Daoy (cell line): ENCODE measurements at regions not wholly inside any gene's neighbourhood (a gene's known extent, or its start where the extent isn't known, plus 50 kb on each side); places are given as distances from the start of the nearest gene placed in this dataset.
"Not testable (repeated sequence)": the region's sequence is repeated elsewhere in the genome, so short reads cannot be mapped to it uniquely, and the experiment has no call there.

ENCODE experiments used
- DNase-seq: peaks from one replicate; pipeline ENCODE4 v3.0.0-alpha.2; 2015; ENCODE audit warnings: low read depth

DNA sequence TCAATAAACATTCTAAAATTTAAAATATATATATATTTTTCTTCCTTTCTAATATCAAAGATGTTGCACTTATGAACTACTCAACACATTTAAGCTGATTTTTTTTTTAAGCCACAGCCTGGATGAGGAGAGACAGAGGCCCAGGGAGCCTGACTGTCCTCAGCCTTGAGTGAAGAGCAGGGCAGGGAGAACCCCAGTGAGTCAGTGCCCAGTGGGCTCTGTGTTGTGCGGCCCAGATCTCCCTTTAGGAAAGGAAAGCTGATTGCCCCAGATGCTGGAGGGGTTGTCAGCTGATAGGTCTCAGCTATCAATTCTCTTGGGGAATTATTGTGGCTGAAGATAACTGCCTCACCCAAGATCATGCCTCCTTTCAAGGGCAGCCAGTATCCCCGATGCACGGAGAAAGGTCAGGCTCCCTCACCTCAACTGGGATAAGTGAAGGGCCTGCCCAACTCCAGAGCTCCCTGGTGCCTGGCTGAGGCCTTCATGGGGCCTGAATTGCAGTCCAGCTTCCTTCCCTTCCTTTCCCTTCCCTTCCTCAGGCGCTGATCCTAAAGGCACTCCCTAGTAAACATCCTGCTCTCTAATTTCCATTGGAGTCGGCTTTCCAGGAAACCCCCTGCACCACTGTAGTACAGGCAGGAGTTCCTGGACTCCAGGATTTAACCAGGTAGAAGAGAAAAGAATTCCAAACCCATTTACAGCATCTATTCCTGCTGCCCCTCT lies 106.9 kb upstream of the ATL2 start:
- DNase-seq: no peak

- DNase-seq: not testable (repeated sequence)
Measured at GRCh38 chr2:38482710-38483109, 105.6 kb upstream of the ATL2 start.

GRCh38 chr2:38480617-38481016 lies 103.5 kb upstream of the ATL2 start:
- DNase-seq: no peak

- DNase-seq: no peak
Measured at GRCh38 chr2:38477006-38477405, 99.9 kb upstream of the ATL2 start.

DNA sequence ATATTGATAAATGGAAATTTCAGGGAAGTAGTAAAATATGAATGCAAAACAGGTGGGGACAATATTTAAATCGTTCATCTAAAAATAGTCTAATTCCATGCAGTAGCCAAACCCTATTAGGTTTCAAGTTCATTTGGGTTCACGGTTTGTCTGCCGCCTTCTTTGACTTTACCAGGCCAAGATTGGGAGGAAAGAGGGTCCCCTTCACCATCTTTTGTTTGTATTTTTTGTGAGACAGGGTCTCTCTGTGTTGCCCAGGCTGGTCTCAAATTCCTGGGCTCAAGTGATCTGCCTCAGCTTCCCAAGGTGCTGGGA lies 98.5 kb upstream of the ATL2 start:
- DNase-seq: no peak

- DNase-seq: no peak
Measured at GRCh38 chr2:38474715-38475566, 97.9 kb upstream of the ATL2 start.

- peak; percentile 28 for DNase-seq
Measured at GRCh38 chr2:38474021-38474456, 97.0 kb upstream of the ATL2 start.

- no peak for DNase-seq
Measured at GRCh38 chr2:38473333-38474005, 96.4 kb upstream of the ATL2 start.

- DNase-seq: no peak
Measured at GRCh38 chr2:38470115-38470514, 93.0 kb upstream of the ATL2 start.

DNA sequence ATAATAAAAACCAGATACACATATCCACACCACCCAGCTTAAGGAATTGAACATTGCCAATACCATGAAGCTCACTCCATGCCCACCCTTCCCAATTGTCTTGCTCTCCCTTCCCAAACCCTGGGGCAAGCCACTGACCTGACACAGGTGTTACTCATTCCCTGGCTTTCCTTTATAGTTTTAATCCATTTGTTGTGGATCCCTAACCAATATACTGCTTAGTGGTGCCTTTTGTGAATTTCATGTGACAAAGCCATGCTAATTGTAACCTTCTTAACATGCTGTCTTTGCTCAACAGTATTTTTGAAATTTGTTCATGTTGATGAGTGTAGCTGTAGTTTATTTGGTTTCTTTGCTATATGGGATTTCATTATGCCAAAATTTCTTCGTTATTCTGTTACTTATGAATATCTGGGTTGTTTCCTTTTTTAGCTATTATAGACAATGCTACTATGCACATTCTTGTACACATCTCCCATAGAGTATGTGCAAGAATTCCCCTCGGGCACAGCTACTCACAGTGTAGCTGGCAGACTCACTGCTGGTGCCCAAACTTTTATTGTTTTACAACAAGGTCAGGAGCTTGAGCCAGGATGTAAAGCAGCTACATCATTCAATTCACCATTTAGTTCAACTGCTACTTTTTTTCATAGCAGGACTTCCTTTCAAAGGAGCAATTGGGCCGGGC lies 90.8 kb upstream of the ATL2 start:
- DNase-seq: no peak

DNA sequence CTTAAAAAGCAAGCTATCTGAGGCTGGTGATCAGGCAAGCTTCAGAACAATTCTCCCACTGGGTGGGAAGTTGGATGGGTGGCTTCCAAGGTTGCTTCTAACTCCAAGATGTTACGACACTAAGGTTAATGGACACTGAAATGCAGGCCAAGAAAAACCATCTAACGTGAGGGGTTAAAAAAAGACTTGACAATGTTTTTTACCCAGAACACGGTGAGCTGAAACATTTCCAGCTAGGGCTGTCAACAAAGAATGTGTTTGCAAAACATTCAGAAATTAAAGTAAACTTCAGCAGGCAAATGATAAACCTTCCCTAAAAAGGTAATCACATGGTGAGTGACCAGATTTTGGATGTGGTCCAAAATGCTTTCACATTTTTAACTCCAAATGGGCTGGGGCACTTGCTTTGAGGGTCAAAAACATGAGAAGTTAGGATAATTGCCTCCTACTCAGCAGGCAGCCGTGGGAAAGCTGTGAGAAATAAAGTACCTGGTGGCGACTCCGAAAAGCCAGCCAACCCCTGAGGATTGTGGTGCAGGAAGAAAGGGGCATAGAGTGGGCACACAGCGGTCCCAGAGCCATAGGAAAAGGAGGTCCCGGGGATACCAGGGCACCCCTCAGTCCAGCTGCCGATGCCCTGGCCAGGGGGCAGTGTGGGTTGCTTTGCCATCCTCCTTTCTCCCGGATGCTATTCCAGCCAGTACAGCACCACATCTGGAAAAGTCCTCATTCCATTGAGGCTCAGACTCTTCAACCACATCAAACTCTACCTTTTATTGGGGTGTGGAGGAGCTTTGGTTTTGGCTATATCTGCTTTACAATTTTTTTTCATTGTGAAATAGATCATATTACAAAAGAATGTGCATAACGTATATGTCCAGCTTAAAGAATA lies 90.0 kb upstream of the ATL2 start:
- DNase-seq: no peak

DNA sequence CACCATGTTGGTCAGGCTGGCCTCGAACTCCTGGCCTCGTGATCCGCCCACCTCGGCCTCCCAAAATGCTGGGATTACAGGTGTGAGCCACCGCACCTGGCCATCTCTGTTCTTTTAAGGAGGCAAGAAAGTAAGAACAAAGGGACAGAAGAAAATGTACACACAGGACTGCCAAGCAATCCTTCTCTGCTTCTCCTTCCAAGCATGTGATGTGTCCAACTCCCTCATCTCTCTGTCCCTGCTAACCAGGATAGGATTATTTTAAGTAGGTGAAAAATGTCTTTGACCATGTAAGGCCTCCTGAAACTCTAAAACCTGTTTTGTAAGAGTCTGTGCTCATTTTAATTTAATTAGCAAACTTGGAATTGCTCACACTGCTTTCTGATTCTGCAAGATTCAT lies 89.3 kb upstream of the ATL2 start:
- DNase-seq: no peak

- DNase-seq: peak; percentile 50
Measured at GRCh38 chr2:38465789-38466127, 88.7 kb upstream of the ATL2 start.

DNA sequence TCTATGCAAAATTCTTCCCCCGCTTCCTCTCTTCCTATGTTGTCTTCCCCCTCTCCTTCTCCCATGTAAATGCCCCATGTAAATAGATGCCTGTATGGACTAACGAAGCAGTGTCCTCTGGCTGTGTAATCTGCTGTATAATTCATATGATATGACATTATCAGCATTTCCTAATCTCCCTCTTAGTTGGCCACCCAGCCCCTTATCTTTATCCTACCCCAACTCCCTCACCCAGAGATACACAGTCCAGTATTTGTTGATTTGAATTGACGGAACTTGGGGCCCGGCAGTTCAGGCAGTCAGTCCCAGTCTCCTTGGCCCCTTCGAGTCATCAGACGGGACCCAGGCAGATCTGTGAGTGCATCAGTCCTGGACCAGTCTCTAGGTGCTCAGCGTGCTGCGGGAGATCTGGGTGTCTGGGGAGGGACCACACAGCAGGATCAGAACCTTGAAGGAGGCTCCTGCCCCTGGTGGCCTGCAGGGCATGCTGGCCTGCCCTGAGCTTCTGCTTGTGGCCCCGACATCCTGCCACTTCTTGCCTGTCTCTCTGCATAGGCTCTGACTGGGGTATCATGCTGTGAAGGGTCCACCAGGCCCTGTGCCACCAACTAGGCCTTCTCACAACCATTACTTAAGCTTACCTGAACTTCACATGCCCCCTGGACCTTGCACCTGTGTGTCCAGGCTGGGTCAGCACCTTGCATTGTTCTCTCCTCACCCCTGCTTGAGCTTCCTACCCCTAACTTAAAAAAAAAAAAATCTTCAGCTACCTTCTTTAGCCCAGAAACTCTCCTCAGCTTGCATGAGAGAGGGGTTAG lies 88.1 kb upstream of the ATL2 start:
- no peak for DNase-seq

GRCh38 chr2:38463752-38464151 lies 86.7 kb upstream of the ATL2 start:
- no peak for DNase-seq

DNA sequence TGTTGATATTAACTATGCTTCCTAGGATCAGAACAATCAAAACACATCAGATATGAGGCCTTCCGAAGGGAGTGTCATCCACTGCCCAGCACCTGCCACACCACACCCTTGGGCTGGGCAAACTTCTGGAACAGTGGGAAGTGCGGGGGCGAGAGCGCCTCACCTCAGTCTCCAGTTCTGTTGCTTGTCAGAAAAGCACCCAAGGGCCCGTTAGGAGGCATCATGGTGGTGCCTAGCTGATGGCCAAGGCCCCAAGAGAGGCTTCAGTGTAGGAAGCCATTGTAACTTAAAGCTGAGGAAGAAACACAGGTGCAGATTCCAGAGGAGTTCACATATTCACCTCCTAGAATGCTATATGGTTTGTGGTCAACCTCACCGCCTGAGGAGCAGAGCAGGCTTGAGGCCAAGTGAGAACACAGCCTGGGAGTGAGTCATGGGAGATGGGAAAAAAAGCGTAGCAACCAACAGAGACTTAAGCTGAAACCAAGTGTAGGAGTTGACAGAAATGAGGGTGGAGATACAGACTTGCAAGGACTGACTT lies 85.1 kb upstream of the ATL2 start:
- peak; percentile 98 for DNase-seq

DNA sequence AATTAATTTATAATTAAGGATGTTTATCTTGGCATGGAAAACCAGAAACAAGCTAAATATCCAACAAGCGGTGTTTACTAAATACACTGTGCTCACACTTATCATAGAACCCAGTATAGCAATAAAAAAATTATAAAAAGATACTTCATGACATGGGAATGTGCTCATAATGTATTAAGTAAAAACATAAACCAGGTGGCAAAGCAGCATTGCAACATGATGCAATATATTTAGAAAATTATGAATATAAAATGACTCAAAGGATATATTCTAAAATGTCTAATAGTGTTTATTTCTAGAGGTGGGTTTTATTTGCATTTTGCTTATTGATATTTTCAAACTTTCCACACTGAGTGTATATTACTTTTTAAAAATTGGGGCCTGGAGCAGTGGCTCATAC lies 84.4 kb upstream of the ATL2 start:
- DNase-seq: no peak

DNA sequence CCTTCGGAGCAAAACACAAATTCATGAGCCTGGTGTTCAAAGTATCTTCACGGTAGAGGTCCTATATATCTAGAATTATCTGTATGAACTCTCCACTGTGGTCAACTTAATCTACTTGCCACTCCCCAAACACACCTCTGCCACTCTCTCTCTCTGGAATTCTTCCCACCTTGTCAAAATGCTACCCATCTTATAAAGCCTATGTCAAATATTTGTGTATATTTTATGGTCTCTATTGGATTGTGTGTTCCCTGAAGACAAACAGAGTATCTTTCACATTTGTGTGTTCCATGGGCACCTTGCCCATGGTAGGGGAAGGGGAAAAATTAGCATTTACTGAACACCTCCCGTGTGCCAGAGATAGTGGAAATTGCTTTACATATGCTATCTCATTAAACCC lies 83.2 kb upstream of the ATL2 start:
- DNase-seq: no peak

GRCh38 chr2:38454081-38454480 lies 77.0 kb upstream of the ATL2 start:
- no peak for DNase-seq

- not testable (repeated sequence) for DNase-seq
Measured at GRCh38 chr2:38451778-38452177, 74.7 kb upstream of the ATL2 start.
